ENCODE measurements at regions not wholly inside any gene's neighbourhood (a gene's known extent, or its start where the extent isn't known, plus 50 kb on each side); places are given as distances from the start of the nearest gene placed in this dataset.

DNA sequence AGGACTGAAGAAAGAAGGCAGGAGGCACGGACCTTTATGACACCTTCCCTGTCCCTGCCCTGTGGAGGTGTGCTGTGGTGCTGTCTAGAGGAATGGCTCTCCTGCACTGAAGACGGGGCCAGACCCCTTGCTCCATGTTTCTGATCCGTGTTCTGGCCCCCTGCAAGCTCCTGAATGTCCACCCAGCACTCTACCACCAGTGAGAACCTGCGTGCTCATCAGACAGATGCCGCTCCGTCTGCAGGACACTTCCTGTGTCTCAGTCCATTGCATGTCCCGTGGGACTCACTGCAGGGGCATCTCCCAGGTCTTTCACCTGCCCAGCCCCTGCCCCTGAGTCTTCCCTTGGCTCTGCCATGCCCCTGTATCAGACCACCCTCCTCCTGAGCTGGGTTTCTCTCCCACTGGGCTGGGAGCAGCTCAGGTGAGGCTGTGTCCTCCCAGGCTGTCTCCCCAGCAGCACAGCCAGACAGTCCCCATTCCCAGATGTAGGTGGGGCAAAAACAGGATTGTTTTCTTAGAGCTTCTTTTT, 278.3 kb upstream of the ZNF32 start:
- H3K27me3 Mint-ChIP-seq (ENCODE audit: insufficient read depth, unreplicated experiment) = peaks cover 37% of the 10 kb centered on the region
- DNase-seq = no peak
- POLR2A ChIA-PET = no interaction called here
- Histone ChIP-seq H3K9me3 (no peaks in the 10 kb centered on the region), H3K4me1 (no peaks in the 10 kb centered on the region), H3K27me3 (replicated peaks; ENCODE audit: control insufficient read depth, insufficient read depth, low read length) (peaks cover 1% of the 10 kb centered on the region), H3K4me3 (ENCODE audit: low read depth, low read length) (no peak overlapping the region), H3K36me3 (ENCODE audit: control insufficient read depth, insufficient read depth, low read length) (no peaks in the 10 kb centered on the region)
- TF ChIP-seq, protein P1, sequence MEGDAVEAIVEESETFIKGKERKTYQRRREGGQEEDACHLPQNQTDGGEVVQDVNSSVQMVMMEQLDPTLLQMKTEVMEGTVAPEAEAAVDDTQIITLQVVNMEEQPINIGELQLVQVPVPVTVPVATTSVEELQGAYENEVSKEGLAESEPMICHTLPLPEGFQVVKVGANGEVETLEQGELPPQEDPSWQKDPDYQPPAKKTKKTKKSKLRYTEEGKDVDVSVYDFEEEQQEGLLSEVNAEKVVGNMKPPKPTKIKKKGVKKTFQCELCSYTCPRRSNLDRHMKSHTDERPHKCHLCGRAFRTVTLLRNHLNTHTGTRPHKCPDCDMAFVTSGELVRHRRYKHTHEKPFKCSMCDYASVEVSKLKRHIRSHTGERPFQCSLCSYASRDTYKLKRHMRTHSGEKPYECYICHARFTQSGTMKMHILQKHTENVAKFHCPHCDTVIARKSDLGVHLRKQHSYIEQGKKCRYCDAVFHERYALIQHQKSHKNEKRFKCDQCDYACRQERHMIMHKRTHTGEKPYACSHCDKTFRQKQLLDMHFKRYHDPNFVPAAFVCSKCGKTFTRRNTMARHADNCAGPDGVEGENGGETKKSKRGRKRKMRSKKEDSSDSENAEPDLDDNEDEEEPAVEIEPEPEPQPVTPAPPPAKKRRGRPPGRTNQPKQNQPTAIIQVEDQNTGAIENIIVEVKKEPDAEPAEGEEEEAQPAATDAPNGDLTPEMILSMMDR (IDR thresholded peaks at IDR 0.05; ENCODE audit: insufficient read depth in 1 of 2, low read depth in 1 of 2, low read length in 1 of 2, severe bottlenecking in 1 of 2, unreplicated experiment in 1 of 2) = no peak
- CTCF ChIA-PET = no interaction called here
- intact Hi-C loops (cut with micrococcal nuclease; ENCODE audit: unreplicated experiment) = no loop called here
- no peaks in the 10 kb centered on the region for H3K4me1 Mint-ChIP-seq (ENCODE audit: low read depth, unreplicated experiment)
- no peaks in the 10 kb centered on the region for H3K9me3 Mint-ChIP-seq (ENCODE audit: unreplicated experiment)
- H3K4me3 Mint-ChIP-seq (ENCODE audit: unreplicated experiment) = no peak overlapping the region
- H3K27ac Mint-ChIP-seq (ENCODE audit: unreplicated experiment) = no peak overlapping the region
- H3K36me3 Mint-ChIP-seq (ENCODE audit: insufficient read depth, unreplicated experiment) = no peaks in the 10 kb centered on the region
- BruUV-seq (replicated peaks) = no TSS peak

DNA sequence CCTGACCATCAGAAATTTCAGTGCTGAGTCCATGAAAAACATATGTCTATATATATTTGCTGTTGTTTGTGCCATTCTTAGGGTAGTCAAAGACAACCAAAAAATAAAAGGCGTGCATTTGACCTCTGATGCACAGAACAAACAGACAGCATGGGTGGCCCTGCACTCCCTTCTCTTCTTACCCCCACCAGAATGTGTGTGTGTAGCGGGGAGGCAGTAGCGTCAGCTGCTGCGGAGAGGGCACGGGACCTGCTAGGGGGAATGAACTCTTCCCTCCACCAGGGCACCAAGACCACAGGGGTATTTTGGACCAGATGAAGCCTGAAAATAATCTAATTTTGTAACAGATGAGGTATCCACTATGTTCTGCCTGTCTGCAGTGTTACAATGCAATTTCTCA, 277.7 kb upstream of the ZNF32 start:
- no TSS peak for BruUV-seq (replicated peaks)
- Mint-ChIP-seq H3K27ac (ENCODE audit: unreplicated experiment) (no peak overlapping the region), H3K4me1 (ENCODE audit: low read depth, unreplicated experiment) (no peaks in the 10 kb centered on the region), H3K36me3 (ENCODE audit: insufficient read depth, unreplicated experiment) (no peaks in the 10 kb centered on the region), H3K27me3 (ENCODE audit: insufficient read depth, unreplicated experiment) (peaks cover 34% of the 10 kb centered on the region), H3K9me3 (ENCODE audit: unreplicated experiment) (no peaks in the 10 kb centered on the region), H3K4me3 (ENCODE audit: unreplicated experiment) (no peak overlapping the region)
- ChIA-PET CTCF (no interaction called here), POLR2A (no interaction called here)
- intact Hi-C loops (cut with micrococcal nuclease; ENCODE audit: unreplicated experiment) = no loop called here
- Histone ChIP-seq H3K36me3 (ENCODE audit: control insufficient read depth, insufficient read depth, low read length) (no peaks in the 10 kb centered on the region), H3K27me3 (replicated peaks; ENCODE audit: control insufficient read depth, insufficient read depth, low read length) (peaks cover 1% of the 10 kb centered on the region), H3K4me3 (ENCODE audit: low read depth, low read length) (no peak overlapping the region), H3K4me1 (no peaks in the 10 kb centered on the region), H3K9me3 (no peaks in the 10 kb centered on the region)
- TF ChIP-seq, protein P1 (IDR thresholded peaks at IDR 0.05; ENCODE audit: insufficient read depth in 1 of 2, low read depth in 1 of 2, low read length in 1 of 2, severe bottlenecking in 1 of 2, unreplicated experiment in 1 of 2) = no peak
- no peak for DNase-seq

DNA sequence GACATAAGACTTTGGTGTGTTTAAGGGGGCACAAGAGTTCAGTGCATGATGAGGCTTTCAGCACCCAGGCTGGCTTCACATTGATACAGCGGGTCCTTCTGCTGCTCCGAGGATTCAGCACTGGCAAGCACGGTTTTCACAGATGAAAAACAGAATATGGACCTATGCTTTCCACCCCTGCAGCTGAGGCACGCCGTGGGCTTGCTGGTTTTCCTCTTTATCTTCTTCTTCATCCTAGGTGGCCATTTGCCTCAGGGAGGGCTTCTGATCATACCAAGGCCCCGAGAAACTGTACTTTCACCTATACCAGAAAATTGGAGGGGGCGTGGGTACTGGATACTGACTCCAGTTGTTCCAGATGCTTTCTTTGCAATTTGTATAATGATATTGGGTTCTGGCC, 277.1 kb upstream of the ZNF32 start:
- no peaks in the 10 kb centered on the region for H3K9me3 ChIP-seq
- Mint-ChIP-seq H3K27me3 (ENCODE audit: insufficient read depth, unreplicated experiment) (peaks cover 34% of the 10 kb centered on the region), H3K36me3 (ENCODE audit: insufficient read depth, unreplicated experiment) (no peaks in the 10 kb centered on the region), H3K27ac (ENCODE audit: unreplicated experiment) (no peak overlapping the region), H3K4me3 (ENCODE audit: unreplicated experiment) (no peak overlapping the region), H3K4me1 (ENCODE audit: low read depth, unreplicated experiment) (no peaks in the 10 kb centered on the region), H3K9me3 (ENCODE audit: unreplicated experiment) (no peaks in the 10 kb centered on the region)
- H3K4me1 ChIP-seq = no peaks in the 10 kb centered on the region
- CTCF ChIA-PET = no interaction called here
- no peaks in the 10 kb centered on the region for H3K36me3 ChIP-seq (ENCODE audit: control insufficient read depth, insufficient read depth, low read length)
- H3K4me3 ChIP-seq (ENCODE audit: low read depth, low read length) = no peak overlapping the region
- DNase-seq = no peak
- BruUV-seq (replicated peaks) = no TSS peak
- intact Hi-C loops (cut with micrococcal nuclease; ENCODE audit: unreplicated experiment) = no loop called here
- H3K27me3 ChIP-seq (replicated peaks; ENCODE audit: control insufficient read depth, insufficient read depth, low read length) = peaks cover 1% of the 10 kb centered on the region; the same call in 1 of the 2 replicates
- TF ChIP-seq, protein P1 (IDR thresholded peaks at IDR 0.05; ENCODE audit: insufficient read depth in 1 of 2, low read depth in 1 of 2, low read length in 1 of 2, severe bottlenecking in 1 of 2, unreplicated experiment in 1 of 2) = no peak
- POLR2A ChIA-PET = no interaction called here
